Colonic mucosa (tissue), 4 donors: ENCODE measurements at regions not wholly inside any gene's neighbourhood (a gene's known extent, or its start where the extent isn't known, plus 50 kb on each side); places are given as distances from the start of the nearest gene placed in this dataset.
"Not testable (repeated sequence)": the region's sequence is repeated elsewhere in the genome, so short reads cannot be mapped to it uniquely, and the experiment has no call there.

Experiments
- DNase-seq: peaks from one replicate; pipeline ENCODE4 v3.0.0-alpha.2; 2020
- H3K27ac ChIP-seq: fragments of 200-600 bp; one replicate; pipeline ENCODE4 v1.8.0; 2021
- H3K27me3 ChIP-seq: fragments of 200-600 bp; one replicate; pipeline ENCODE4 v1.8.0; 2021
- H3K36me3 ChIP-seq: fragments of 200-600 bp; one replicate; pipeline ENCODE4 v1.8.0; 2021
- H3K4me1 ChIP-seq: fragments of 200-600 bp; one replicate; pipeline ENCODE4 v1.8.0; 2021; ENCODE audit warnings: mild to moderate bottlenecking
- H3K4me3 ChIP-seq: fragments of 200-600 bp; one replicate; pipeline ENCODE4 v1.8.0; 2021
- H3K9ac ChIP-seq, 2 donors: one replicate each; pipeline ENCODE4 v1.7.0; 2013; ENCODE audit warnings: control low read depth in 2 of 2, low read depth in 2 of 2, low read length in 2 of 2
- H3K9me3 ChIP-seq: fragments of 200-600 bp; one replicate; pipeline ENCODE4 v1.8.0; 2021
- intact Hi-C: fragments of 100-400 bp; cut with DNase I; formaldehyde crosslinking; loops from one replicate; pipeline ENCODE4 v1.14.1; 2022
- TF ChIP-seq, protein P1 (sequence below): fragments of 200-600 bp; IDR thresholded peaks from one replicate; pipeline ENCODE4 v1.8.0; 2022; ENCODE audit warnings: antibody characterized with exemption, mild to moderate bottlenecking
- donor health status: healthy.
- donor health status: DM: no; HTN: no; CAD: no.
- donor health status: DM: no; HTN: no; CAD: no.

DNA sequence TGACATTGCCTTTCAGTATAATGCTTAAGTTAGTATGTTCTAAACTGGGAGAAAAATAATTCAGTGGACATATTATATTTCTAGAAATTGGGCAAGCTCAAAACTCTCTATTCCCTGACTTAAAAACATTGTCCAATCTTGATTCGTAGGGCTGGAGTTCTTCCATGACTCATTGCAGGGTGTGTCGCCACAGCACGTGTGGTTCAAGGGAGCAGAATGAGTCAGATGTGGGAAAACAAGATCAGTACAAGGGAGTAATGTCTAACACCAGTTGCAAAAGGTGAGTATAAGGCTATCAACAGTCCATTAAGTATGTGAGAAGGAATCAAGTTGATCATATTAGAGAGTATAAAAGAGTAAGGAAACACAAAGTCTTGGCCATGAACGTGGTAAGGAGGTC lies 887.0 kb downstream of the TMTC2 start:
- TF ChIP-seq, protein P1, sequence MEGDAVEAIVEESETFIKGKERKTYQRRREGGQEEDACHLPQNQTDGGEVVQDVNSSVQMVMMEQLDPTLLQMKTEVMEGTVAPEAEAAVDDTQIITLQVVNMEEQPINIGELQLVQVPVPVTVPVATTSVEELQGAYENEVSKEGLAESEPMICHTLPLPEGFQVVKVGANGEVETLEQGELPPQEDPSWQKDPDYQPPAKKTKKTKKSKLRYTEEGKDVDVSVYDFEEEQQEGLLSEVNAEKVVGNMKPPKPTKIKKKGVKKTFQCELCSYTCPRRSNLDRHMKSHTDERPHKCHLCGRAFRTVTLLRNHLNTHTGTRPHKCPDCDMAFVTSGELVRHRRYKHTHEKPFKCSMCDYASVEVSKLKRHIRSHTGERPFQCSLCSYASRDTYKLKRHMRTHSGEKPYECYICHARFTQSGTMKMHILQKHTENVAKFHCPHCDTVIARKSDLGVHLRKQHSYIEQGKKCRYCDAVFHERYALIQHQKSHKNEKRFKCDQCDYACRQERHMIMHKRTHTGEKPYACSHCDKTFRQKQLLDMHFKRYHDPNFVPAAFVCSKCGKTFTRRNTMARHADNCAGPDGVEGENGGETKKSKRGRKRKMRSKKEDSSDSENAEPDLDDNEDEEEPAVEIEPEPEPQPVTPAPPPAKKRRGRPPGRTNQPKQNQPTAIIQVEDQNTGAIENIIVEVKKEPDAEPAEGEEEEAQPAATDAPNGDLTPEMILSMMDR, result no peak
- no peaks in the 10 kb centered on the region for H3K27me3 ChIP-seq
- DNase-seq, result no peak
- H3K9me3 ChIP-seq, result no peaks in the 10 kb centered on the region
- H3K27ac ChIP-seq, result no peak overlapping the region
- intact Hi-C loops, result no loop called here
- no peak overlapping the region for H3K4me3 ChIP-seq
- H3K4me1 ChIP-seq, result no peaks in the 10 kb centered on the region
- H3K9ac ChIP-seq, result no peak overlapping the region
- no peaks in the 10 kb centered on the region for H3K36me3 ChIP-seq

DNA sequence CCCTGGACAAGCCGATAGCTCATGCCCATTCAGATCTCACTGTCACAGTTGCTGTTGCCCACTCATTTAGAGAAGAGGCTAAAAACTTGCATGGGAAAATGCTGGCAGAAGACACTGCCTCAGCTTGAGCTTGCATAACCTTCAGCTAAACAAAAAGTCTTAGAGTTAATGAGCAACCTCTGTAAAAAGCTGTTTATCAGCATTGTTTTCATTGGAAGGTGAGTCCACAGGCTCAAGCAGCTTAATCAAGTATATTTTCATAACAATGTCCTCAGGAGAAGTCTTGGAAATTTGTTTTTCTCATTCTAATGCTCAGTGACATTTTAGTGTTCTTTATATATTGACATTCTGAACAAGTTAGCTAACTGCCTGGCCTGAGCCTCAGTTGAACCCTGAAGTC lies 872.9 kb downstream of the TMTC2 start:
- no peak for DNase-seq
- Histone ChIP-seq H3K9me3 (no peaks in the 10 kb centered on the region), H3K9ac (no peak overlapping the region), H3K4me1 (no peaks in the 10 kb centered on the region), H3K36me3 (no peaks in the 10 kb centered on the region), H3K4me3 (no peak overlapping the region), H3K27me3 (no peaks in the 10 kb centered on the region), H3K27ac (no peak overlapping the region)
- intact Hi-C loops, result no loop called here
- TF ChIP-seq, protein P1, result no peak

DNA sequence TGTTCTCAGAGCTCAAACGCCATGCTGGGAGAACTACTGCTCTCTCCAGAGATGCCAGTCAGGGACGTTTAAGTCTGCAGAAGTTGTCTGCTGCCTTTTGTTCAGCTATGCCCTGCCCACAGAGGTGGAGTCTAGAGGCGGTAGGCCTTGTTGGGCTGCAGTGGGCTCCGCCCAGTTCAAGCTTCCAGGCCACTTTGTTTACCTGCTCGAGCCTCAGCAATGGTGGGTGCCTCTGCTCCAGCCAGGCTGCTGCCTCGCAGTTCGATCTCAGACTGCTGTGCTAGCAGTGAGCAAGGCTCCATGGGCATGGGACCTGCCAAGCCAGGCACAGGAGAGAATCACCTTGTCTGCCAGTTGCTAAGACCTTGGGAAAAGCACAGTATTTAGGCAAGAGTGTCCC lies 869.3 kb downstream of the TMTC2 start:
- H3K4me3 ChIP-seq, H3K27me3 ChIP-seq, H3K36me3 ChIP-seq, H3K9me3 ChIP-seq, H3K9ac ChIP-seq, H3K4me1 ChIP-seq, DNase-seq, intact Hi-C loops, H3K27ac ChIP-seq: not testable (repeated sequence)

DNA sequence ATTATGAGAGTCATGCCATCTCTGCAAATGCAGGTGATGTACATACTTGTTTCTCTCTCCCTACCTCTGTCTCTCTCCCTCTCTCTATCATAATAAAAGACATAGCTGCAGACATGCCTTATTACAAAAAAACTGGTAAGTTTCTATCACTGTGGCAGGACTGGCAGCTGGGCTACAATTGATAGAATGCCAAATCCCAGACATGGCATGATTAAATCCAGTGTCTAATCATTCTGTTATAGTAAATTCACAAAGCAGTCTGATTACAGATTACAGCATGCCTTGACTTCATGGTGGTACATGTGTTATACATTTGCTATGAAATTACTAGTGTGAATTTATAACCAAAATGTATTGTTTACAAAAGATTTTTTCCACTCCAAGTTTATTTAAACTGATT lies 854.7 kb downstream of the TMTC2 start:
- Histone ChIP-seq H3K27ac (no peak overlapping the region), H3K36me3 (no peaks in the 10 kb centered on the region), H3K4me1 (no peaks in the 10 kb centered on the region), H3K27me3 (no peaks in the 10 kb centered on the region), H3K9ac (no peak overlapping the region), H3K4me3 (no peak overlapping the region), H3K9me3 (no peaks in the 10 kb centered on the region)
- no peak for DNase-seq
- intact Hi-C loops, result no loop called here
- TF ChIP-seq, protein P1, result no peak

DNA sequence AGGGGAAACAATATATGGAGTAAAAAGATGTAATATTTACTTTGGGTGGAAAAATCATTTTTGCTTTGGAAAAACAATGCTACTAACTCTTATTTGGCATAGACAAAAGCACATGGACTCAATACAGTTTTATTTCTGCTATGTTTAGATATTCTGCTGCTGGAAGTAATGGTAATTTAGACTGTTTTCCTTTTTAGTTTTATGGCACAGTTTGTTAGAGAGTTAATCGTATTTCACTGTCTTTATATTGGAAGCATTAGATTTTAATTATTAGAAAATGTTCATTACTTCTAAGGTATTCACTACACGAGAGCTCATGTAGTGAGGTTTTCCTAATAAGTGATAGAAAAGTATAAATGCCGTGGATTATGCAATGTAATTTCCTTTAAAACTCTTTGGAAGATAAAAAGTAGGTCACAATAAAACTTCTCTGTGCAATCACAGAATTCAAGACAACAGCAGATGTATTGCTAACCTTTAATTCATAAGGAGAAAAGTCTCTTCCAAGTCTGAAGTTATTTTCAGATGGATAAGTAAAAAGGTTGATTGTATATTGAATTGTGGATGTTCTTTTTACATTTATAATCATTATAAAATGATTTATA lies 851.8 kb downstream of the TMTC2 start:
- TF ChIP-seq, protein P1, result no peak
- no peaks in the 10 kb centered on the region for H3K9me3 ChIP-seq
- no peak for DNase-seq
- no peaks in the 10 kb centered on the region for H3K36me3 ChIP-seq
- no peak overlapping the region for H3K27ac ChIP-seq
- no peak overlapping the region for H3K4me3 ChIP-seq
- no peak overlapping the region for H3K9ac ChIP-seq
- H3K27me3 ChIP-seq, result no peaks in the 10 kb centered on the region
- intact Hi-C loops, result no loop called here
- no peaks in the 10 kb centered on the region for H3K4me1 ChIP-seq

DNA sequence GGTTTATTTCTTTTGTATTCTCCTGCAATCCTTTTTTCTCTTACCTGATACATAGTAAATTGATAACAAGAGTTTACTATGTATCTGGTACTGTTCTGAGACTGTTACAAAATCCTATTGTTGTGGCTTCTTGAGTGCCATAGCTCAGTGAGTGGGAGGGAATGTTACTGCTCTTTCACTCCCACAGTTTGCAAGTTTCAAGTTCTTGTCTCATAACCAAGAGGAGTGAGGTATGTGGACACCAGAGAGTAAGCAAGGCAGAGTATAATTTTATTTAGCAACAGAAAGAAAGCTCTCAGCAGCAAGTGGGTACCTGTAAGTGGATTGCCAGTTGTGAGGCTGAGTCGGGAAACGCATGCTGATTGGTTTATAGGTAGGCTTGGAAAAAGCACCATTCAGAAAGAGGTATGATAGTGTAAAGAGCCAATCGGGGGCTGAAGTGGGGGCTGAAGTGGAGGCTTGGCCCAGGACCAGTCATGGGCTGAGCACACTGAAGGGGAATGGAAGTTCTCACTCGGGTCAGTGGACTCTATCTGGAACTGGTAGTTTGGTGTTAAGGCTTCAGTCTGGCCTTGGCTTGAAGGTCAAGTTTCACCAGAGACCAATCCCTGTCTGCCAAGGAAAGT lies 850.8 kb downstream of the TMTC2 start:
- intact Hi-C loops, result no loop called here

More for the DNA sequence above, 850.8 kb downstream of the TMTC2 start:
- Histone ChIP-seq H3K9me3 (no peaks in the 10 kb centered on the region), H3K27ac (no peak overlapping the region), H3K27me3 (no peaks in the 10 kb centered on the region), H3K9ac (no peak overlapping the region), H3K4me1 (no peaks in the 10 kb centered on the region), H3K4me3 (no peak overlapping the region), H3K36me3 (no peaks in the 10 kb centered on the region)
- no peak for DNase-seq
- TF ChIP-seq, protein P1, result no peak
